Muscle of arm (tissue), 1 donor: ENCODE measurements at regions not wholly inside any gene's neighbourhood (a gene's known extent, or its start where the extent isn't known, plus 50 kb on each side); places are given as distances from the start of the nearest gene placed in this dataset.
"Not testable (repeated sequence)": the region's sequence is repeated elsewhere in the genome, so short reads cannot be mapped to it uniquely, and the experiment has no call there.

Experiments used
- DNase-seq: peaks from one replicate; pipeline ENCODE4 v3.0.0-alpha.2; 2013

DNA sequence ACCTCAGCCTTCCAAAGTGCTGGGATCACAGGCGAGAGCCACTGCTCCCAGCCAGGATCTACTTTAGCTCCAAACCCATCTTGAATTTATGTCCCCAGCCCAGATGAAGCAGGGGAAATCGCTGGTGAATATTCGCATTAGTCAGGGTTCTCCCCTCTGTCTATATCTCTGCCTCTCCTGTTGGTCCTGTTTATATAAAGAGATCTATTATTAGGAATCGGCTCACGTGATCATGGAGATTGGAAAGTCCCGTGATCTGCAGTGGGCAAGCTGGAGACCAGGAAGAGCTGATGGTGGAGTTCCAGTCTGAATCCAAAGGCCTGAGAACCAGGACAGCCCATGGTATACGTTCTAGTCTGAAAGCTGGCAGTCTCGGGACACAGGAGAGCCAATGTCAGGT, 382.8 kb downstream of the SEC14L1 start:
- no peak for DNase-seq

DNA sequence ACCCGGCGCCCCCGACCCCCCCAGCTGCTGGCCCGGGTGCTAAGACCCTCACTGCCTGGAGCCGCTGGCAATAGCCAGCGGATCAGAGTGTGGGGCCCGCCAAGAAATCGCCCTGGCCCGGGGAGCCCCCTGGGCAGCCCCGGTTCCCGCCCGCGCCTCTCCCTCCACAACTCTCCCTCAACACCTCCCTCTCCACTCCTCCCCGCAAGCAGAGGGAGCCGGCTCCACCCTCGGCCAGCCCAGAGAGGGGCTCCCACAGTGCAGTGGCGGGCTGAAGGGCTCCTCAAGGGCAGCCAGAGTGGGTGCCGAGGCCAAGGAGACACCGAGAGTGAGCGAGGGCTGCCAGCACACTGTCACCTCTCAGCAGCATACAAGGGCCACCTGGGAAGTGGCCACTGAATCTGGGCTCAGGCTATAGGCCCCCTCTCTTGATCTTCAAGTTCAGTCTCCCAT, 385.5 kb downstream of the SEC14L1 start:
- no peak for DNase-seq

DNA sequence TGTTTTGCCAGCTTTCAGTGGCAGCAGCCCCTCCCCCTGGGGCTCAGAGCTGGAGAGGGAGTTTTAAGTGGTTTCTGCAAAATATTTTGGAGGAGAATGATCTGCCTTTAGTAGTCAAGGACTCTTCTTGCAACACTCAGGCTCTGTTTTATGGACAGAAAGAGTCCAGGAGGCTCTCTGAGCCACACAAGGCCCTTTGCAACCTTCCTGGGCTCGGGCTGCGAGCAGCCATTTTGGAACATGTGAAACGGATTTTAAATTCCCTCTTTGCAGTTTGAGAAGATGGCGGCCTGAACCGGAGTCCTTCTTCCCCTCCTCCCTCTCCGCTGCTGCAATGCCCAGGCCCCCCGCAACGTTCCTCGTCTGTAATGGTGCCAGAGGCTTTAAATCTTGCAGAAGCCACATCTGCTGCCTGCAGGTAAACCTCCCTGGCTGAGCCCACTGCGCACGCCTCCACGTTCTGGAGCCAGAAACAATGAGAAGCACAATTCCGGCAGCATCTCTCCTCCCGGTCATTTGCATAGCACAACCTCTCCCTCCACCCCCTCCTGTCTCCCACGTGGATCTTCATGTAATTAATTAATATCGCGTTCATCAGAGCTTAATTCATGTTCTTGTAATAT, 386.1 kb downstream of the SEC14L1 start:
- DNase-seq, result no peak

- no peak for DNase-seq
Measured at GRCh38 chr17:77527409-77527808, 386.6 kb downstream of the SEC14L1 start.

DNA sequence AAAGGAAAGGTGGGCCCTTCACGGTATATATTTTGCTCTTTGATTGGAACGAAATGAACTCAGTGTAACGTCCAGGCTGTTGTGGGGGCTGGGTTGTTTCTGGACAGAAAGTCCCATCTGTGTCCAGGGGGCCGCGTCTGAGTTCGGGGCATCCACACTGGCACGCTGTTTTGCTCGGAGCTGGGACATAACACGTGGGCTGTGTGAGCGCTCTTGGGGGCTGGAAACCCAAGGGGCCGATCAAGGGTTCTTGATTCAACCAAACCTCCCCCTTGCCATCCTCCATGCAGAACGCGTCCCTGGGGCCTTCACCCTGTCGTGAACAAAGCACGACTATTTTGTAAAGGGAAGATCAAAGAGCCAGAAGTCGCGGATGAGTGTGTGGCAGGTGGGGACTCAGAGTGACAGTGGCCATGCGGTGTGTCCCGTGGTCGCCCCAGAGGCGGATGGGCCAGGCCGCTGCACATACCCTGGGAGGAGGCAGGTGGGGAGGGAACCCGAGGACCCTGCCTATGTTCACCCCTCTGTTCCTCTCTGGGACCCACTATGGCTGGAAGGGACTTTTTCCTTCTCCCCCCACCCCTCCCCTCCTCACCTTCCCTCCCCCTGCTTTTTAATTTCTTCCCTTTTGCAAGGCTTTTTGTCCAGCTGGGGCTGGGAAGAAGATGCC, 387.2 kb downstream of the SEC14L1 start:
- no peak for DNase-seq

DNA sequence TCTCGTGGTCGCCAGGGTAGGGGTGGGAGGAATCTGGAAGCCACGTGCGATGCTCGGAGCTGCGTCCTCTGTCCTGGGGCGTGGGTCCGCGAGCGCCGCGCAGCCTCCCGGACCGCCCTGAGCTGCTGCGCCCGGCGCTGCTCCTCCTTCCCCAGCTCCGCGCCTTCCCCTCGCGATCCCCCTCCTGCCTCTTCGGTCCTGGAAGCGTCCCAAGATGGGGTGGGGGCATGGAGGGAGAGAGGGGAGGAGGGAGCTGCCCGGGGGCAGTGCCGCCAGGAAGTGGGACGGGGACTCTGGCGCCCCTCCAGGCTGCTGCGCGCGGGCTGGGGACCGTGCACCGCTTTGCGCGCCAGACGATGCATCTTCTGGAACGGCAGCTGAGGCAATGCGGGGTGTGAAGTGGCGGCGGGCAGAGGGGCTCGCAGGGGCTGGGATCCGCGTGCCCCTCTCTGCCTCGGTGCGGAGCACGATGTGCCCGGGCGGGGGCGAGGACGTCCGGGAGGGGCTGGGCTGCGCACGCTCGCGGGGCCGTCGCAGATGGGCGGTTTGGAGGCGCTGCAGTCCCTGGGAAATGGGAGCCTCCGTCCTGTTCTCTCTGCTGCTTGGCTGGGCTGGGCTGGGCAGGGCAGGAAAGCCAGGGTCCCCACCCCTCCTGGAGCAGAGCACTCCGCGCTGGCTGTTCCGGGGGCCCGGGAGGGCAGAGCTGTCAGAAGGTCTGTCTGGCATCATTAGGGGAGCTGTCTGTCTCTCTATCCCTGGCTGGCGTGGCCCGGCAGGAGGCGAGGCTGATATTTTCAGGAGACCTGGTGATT, 388.0 kb downstream of the SEC14L1 start:
- peak; percentile 41 for DNase-seq

GRCh38 chr17:77529328-77529650, 388.5 kb downstream of the SEC14L1 start:
- no peak for DNase-seq

GRCh38 chr17:77530591-77530990, 389.8 kb downstream of the SEC14L1 start:
- DNase-seq, result no peak

- no peak for DNase-seq
Measured at GRCh38 chr17:77531002-77531401, 390.2 kb downstream of the SEC14L1 start.

DNA sequence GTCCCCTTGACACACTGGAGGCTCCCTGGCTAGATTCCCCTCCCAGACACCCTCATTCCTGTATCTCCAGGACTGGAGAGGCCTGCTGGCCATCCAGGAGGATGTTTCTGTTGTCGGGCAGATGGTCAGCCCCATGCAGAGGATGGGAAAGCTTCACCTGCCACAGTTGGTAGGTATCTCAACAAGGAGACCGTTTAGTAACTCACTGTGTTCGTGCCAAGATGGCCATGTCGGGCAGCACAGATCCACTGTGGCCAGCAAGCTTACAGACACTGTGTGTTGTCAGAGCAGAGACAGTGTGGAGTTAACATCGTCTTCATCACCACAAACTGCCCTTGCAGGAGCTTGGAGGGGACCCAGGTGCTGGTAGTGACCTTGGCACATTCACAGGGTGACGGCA, 390.9 kb downstream of the SEC14L1 start:
- no peak for DNase-seq

GRCh38 chr17:77533697-77534096, 392.9 kb downstream of the SEC14L1 start:
- DNase-seq, result not testable (repeated sequence)

DNA sequence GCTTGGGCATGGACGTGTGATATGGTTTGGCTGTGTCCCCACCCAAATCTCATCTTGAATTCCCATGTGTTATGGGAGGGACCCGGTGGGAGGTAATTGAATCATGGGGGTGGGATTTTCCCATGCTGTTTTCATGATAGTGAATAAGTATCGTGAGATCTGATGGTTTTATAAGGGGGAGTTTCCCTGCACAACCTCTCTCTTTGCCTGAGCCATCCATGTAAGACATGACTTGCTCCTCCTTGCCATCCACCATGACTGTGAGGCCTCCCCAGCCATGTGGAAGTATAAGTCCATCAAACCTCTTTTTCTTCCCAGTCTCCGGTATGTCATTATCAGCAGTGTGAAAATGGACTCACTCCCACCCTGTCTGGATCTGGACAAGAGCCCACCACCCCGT, 393.4 kb downstream of the SEC14L1 start:
- DNase-seq, result no peak

GRCh38 chr17:77535435-77535834, 394.7 kb downstream of the SEC14L1 start:
- DNase-seq, result no peak

GRCh38 chr17:77535892-77536291, 395.1 kb downstream of the SEC14L1 start:
- DNase-seq, result no peak

DNA sequence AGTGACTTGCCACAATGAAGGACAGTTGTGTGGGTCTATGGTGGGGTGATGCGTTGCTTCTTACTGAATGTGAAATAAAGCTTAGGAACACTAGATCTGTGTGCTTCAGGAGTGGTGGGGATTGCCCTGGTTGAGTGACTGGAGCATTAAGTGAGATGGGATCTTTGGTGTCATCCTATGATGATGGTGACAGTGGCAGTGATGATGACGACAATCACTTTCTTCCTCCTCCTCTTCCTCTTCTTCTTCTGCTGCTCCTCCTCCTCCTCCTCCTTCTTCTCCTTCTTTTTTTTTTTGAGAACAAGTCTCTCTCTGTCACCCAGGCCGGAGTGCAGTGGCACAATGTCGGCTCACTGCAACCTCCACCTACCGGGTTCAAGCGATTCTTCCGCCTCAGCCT, 396.8 kb downstream of the SEC14L1 start:
- no peak for DNase-seq

GRCh38 chr17:77540531-77540930, 399.8 kb downstream of the SEC14L1 start:
- DNase-seq, result no peak

DNA sequence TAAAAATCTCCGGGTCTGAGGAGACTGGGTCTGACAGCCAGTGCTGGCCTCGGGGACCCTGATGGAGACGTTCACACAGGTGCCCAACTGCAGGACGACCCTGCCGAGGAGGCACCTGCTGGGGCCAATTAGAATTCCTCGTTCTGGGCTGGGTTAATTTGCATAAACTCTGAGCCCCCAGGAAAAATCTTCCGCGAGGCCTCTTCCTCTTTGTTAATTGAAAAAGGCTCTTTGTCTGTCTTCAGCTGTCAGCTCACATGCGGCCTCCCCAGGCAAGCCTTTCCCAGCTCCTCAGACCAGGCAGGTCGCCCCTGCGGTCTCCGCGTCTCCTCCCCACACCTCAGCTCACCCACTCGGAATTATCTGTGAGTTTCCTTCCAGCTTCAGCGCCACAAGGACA, 400.2 kb downstream of the SEC14L1 start:
- no peak for DNase-seq

- DNase-seq, result no peak
Measured at GRCh38 chr17:77542011-77542410, 401.2 kb downstream of the SEC14L1 start.

GRCh38 chr17:77542551-77543490, 402.1 kb downstream of the SEC14L1 start:
- DNase-seq, result peak; percentile 88

DNA sequence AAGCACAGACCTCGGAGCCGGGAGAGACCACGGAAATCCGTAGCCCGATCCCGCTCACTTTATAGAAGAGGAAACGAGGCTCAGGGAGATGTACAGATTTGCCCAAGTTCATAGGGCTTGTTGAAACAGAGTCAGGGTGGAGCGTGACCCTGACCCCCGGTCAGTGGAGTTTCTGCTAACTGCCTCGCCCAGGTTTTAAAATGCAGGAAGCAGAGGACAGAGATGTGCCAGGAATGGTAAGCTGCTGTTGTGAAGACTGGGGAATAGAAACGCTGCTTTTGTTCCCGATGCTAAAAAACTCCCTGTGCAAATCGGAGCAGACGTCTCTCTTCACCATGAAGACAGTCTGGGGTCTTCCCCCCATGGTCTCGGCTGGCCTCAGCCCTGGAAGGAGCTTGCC, 403.0 kb downstream of the SEC14L1 start:
- DNase-seq, result no peak

GRCh38 chr17:77544347-77545110, 403.8 kb downstream of the SEC14L1 start:
- DNase-seq, result no peak
